Transverse colon (tissue), 4 donors: ENCODE measurements at regions not wholly inside any gene's neighbourhood (a gene's known extent, or its start where the extent isn't known, plus 50 kb on each side); places are given as distances from the start of the nearest gene placed in this dataset.

ENCODE experiments used
- POLR2A ChIP-seq: fragments of 450-650 bp; IDR thresholded peaks from one replicate; pipeline ENCODE4 v1.6.1; 2016; ENCODE audit warnings: antibody characterized with exemption, mild to moderate bottlenecking, moderate library complexity
- POLR2AphosphoS5 ChIP-seq, 3 donors: sonication (generic); formaldehyde crosslinking; IDR thresholded peaks; one replicate each; pipeline ENCODE4 v1.6.1; 2016; ENCODE audit warnings: antibody characterized with exemption in 3 of 3
- TF ChIP-seq, protein P1 (sequence below), 5 experiments: fragments of 200-600 bp in 3 of 5; fragments of 450-650 bp in 2 of 5; sonication (generic) in 3 of 5; IDR thresholded peaks; 1 replicate in 2 of 5; 2 replicates in 3 of 5; pipeline ENCODE4 v1.5.1; 2016 to 2017; ENCODE audit warnings: antibody characterized with exemption in 5 of 5, inconsistent platforms in 3 of 5, mild to moderate bottlenecking in 2 of 5, moderate library complexity in 1 of 5

GRCh38 chr16:66272461-66272860 is 94.0 kb upstream of the CDH5 start:
- no peak for TF ChIP-seq POLR2A
- TF ChIP-seq POLR2AphosphoS5 (IDR thresholded peaks at IDR 0.05), result no peak
- TF ChIP-seq, protein P1, sequence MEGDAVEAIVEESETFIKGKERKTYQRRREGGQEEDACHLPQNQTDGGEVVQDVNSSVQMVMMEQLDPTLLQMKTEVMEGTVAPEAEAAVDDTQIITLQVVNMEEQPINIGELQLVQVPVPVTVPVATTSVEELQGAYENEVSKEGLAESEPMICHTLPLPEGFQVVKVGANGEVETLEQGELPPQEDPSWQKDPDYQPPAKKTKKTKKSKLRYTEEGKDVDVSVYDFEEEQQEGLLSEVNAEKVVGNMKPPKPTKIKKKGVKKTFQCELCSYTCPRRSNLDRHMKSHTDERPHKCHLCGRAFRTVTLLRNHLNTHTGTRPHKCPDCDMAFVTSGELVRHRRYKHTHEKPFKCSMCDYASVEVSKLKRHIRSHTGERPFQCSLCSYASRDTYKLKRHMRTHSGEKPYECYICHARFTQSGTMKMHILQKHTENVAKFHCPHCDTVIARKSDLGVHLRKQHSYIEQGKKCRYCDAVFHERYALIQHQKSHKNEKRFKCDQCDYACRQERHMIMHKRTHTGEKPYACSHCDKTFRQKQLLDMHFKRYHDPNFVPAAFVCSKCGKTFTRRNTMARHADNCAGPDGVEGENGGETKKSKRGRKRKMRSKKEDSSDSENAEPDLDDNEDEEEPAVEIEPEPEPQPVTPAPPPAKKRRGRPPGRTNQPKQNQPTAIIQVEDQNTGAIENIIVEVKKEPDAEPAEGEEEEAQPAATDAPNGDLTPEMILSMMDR (IDR thresholded peaks at IDR 0.05), result no peak
